ENCODE measurements at regions not wholly inside any gene's neighbourhood (a gene's known extent, or its start where the extent isn't known, plus 50 kb on each side); places are given as distances from the start of the nearest gene placed in this dataset.

DNA sequence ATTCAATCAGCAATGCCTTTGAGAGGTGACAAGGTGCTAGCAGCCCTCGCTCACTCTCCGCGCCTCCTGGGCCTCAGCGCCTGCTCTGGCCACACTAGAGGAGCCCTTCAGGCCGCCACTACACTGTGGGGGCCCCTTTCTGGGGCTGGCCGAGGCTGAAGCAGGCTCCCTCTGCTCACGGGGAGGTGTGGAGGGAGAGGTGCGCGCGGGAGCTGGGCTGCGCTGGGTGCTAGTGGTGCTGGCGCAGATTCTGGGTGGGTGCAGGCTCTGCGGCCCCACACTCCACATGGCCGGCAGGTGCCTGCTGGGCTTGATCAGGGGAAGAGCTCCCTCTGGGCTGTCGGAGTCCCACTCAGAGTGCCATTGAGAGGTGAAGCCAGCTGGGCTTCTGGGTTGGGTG is 351.0 kb downstream of the GASK1B start:
- DNase-seq (ENCODE audit: low read depth) = no peak
- TF ChIP-seq, protein P1, sequence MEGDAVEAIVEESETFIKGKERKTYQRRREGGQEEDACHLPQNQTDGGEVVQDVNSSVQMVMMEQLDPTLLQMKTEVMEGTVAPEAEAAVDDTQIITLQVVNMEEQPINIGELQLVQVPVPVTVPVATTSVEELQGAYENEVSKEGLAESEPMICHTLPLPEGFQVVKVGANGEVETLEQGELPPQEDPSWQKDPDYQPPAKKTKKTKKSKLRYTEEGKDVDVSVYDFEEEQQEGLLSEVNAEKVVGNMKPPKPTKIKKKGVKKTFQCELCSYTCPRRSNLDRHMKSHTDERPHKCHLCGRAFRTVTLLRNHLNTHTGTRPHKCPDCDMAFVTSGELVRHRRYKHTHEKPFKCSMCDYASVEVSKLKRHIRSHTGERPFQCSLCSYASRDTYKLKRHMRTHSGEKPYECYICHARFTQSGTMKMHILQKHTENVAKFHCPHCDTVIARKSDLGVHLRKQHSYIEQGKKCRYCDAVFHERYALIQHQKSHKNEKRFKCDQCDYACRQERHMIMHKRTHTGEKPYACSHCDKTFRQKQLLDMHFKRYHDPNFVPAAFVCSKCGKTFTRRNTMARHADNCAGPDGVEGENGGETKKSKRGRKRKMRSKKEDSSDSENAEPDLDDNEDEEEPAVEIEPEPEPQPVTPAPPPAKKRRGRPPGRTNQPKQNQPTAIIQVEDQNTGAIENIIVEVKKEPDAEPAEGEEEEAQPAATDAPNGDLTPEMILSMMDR (conservative IDR thresholded peaks at IDR 0.05; ENCODE audit: low read depth, low read length) = no peak
- H3K4me3 ChIP-seq (ENCODE audit: low read length) = no peak overlapping the region

DNA sequence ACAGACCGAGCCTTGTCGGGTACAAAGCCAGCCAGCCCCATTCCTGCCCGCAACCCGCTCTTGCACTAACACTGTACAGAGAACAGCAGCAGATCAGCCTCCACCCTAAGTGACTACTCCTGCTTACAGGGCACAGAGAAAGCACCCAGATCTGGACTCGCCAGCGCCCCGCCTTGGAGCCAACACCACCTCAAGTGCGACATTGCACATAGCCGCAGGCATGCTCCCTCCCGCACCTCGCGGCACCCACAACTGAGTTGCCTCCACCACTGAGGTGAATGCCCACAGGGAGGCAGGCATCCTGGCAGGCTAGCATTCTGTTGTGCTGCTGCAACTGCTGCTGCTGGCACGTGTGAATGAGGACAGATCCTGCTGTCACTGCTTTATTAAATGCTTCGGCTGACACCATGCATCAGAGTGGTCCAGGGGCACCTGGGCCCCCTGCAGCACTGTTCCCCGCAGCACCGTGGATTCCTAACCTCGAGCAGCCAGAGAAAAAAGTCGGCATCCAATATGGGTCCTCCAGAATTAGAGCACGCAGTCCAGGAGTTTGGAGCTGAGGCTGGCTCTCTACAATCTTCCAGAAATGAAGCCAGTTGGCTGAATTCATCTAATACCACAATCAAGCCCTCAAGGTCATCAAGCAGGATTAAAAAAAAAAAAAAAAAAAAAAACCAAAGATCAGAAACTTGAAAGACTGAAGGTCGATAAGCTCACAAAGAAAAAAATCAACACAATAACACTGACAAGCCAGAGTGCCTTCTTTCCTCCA is 352.9 kb downstream of the GASK1B start:
- DNase-seq (ENCODE audit: low read depth) = no peak
- TF ChIP-seq, protein P1 (conservative IDR thresholded peaks at IDR 0.05; ENCODE audit: low read depth, low read length) = no peak
- H3K4me3 ChIP-seq (ENCODE audit: low read length) = no peak overlapping the region

DNA sequence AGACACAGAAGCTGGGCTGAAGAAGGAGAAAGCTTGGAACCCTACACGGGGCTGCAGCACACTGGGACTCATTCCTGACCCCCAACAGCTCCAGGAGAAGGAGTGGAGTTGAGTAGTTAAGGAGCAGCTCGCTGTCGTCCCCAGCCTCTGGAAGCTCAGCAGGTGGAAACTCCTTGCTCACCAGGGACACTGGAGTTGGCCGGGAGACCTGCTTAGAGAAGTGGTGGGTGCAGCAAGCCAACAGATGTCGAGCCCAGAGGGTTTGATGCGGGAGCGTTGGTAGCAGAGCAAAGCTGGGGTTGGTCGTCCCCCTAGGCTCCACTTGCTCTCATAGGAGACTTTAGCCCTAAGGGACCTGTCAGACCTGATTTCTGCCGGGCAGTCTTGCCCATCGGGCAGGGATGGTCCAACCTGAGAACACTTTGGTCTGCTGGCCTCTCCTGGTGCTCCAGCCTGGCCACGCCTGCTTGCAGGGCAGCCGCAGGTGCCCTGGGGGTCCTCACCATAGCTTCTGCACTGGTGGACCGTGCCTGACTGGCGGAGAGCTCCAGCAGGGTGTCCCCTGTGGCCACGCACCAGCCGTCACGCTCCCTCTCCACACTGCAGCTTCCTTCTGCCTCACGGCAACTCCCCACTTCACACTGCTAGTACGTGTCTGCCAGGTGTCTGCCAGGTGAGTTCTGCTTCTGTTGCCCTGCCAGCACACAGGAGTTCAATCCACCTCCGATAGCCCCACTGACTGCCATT is 353.7 kb downstream of the GASK1B start:
- TF ChIP-seq, protein P1 (conservative IDR thresholded peaks at IDR 0.05; ENCODE audit: low read depth, low read length) = no peak
- H3K4me3 ChIP-seq (ENCODE audit: low read length) = no peak overlapping the region

DNA sequence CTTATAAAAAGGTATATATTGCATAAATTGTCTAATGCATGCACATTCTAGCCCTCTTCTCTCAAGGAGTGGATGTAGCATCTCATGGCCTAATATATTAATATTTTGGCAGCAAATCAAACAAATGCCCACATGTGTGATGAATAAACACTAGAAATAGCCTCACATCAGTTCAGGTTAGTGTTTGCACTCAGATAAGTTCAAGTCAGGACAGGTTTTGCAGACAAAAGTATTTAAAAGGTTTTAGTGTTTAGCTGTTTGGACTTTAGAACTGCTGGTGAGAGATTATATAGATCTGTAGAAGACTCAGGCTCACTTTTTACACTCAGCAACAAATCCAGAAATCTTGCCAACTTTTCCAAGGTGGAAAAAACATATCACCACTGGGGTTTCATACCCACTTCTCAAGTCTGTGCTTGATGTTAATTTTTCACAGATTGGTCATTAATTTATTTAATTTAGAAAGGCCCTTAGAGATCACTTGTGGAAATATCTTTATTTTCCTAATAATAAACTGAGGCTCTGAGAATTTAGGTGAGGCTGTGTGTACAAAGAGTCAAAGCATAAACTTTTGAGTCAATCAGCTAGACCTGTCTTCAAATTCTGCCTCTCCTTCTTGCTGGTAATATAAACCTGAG is 362.6 kb downstream of the GASK1B start:
- DNase-seq (ENCODE audit: low read depth) = peak; percentile 7
- TF ChIP-seq, protein P1 (conservative IDR thresholded peaks at IDR 0.05; ENCODE audit: low read depth, low read length) = no peak
- H3K4me3 ChIP-seq (ENCODE audit: low read length) = no peak overlapping the region

More for the DNA sequence above, 353.7 kb downstream of the GASK1B start:
- DNase-seq (ENCODE audit: low read depth) = no peak

DNA sequence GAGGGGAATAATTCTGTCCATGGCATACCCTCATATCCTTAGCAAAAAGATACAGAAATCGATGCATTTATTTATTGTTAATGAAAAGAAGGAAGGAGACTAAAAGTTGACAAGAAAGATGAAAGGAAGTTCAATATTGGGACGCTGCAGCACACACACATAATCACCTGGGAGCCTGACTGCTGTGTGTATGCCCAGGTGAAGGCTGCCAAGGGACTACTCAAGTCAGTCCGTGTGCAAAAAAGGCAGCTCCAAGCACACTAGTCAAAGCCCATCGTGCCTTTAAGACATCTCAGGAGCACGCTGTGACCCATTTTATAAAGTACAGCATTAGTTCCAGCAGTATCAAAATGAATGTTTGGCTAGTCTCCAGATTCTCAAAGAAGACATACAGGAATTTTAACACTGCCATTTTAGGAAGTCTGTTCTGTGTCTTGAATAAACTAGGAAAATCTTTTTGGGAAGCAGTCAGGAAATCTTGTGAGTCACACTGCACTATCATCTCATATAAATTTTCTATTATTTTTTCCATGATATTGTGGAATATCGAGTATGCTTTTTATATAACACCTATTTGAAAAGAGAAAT is 363.9 kb downstream of the GASK1B start:
- TF ChIP-seq, protein P1 (conservative IDR thresholded peaks at IDR 0.05; ENCODE audit: low read depth, low read length) = no peak
- no peak for DNase-seq (ENCODE audit: low read depth)
- no peak overlapping the region for H3K4me3 ChIP-seq (ENCODE audit: low read length)

DNA sequence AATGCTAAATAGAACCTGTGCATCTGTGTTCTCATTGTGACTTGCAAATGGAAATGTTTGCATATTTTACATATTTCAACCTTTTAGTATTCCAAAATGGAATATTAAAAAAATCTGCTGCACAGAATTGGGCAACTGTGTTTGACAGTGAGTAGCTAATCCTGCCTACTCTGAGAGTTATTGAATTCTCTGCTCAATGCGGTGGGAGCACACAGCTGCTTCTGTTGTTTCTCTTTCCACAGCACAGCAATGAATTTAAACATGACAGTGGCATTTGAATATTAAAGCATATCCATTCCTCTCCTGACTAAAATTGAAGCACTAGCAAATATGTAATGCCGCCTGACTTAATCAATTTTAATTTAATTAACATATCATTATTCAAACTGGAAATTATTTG is 366.6 kb downstream of the GASK1B start:
- no peak for DNase-seq (ENCODE audit: low read depth)

More for the DNA sequence above, 366.6 kb downstream of the GASK1B start:
- no peak overlapping the region for H3K4me3 ChIP-seq (ENCODE audit: low read length)
- TF ChIP-seq, protein P1 (conservative IDR thresholded peaks at IDR 0.05; ENCODE audit: low read depth, low read length) = no peak

Measured in retinal pigment epithelial cell (primary cell).